ENCODE measurements at regions not wholly inside any gene's neighbourhood (a gene's known extent, or its start where the extent isn't known, plus 50 kb on each side); places are given as distances from the start of the nearest gene placed in this dataset.
A peak's percentile ranks its signal among the peaks of the same experiment; 100 is the strongest.

GRCh38 chr3:166837535-166837934 lies 542.6 kb downstream of the ZBBX start:
- intact Hi-C loops (cut with micrococcal nuclease; ENCODE audit: unreplicated experiment), result loop anchor here (5.0 kb wide), 2 partner anchors 195 to 515 kb away; no protein-coding TSS in a partner anchor
- no peaks in the 10 kb centered on the region for H3K36me3 ChIP-seq (replicated peaks in 1 of 2; ENCODE audit: control insufficient read depth in 1 of 2, insufficient read depth in 2 of 2, low read length in 2 of 2)
- peak; percentile 95 for ATAC-seq
- no peaks in the 10 kb centered on the region for H3K4me1 ChIP-seq (ENCODE audit: insufficient read depth, low read length)
- ChIA-PET POLR2A (no interaction called here), CTCF (ENCODE audit: low intra/inter-chr PET ratio, low total read pairs) (no interaction called here)
- peak; percentile 32 for DNase-seq (ENCODE audit: low spot score)
- FAIRE-seq, result peak; percentile 34
- H3K27me3 ChIP-seq (ENCODE audit: control insufficient read depth in 1 of 2, insufficient read depth in 2 of 2, low read length in 2 of 2), result no peaks in the 10 kb centered on the region
- no peaks in the 10 kb centered on the region for H3K9me3 ChIP-seq (ENCODE audit: low read length)
- H4K20me1 ChIP-seq (ENCODE audit: insufficient read depth, low read length), result no peaks in the 10 kb centered on the region
- H3K4me2 ChIP-seq (ENCODE audit: low read depth, low read length), result no peak overlapping the region
- no peak overlapping the region for H3K9ac ChIP-seq (ENCODE audit: insufficient read depth, low read depth, low read length)
- in situ Hi-C loops (cut with HindIII; ENCODE audit: extremely low pct_ligation_motif_present, low pct_unique_long_range_greater_than_20kb), result no loop called here
- 6% methylated on average over 4 of the region's 4 CpGs for WGBS (ENCODE audit: low lambda C conversion rate)
- H2AFZ ChIP-seq (ENCODE audit: low read length), result no peak overlapping the region
- H3K27ac ChIP-seq (ENCODE audit: extremely low read length, insufficient read depth, low read length), result no peak overlapping the region
- no peak overlapping the region for H3K4me3 ChIP-seq (replicated peaks in 1 of 3; ENCODE audit: insufficient read depth in 1 of 3, low read depth in 2 of 3, low read length in 3 of 3)
- BruUV-seq (replicated peaks), result no TSS peak
- H3K79me2 ChIP-seq (ENCODE audit: insufficient read depth, low read length), result no peaks in the 10 kb centered on the region
- TF ChIP-seq ZFP36 (IDR thresholded peaks at IDR 0.05; ENCODE audit: borderline replicate concordance, low read depth, low read length, partially characterized antibody) (no peak), U2AF2 (IDR thresholded peaks at IDR 0.05; ENCODE audit: low read depth, low read length) (no peak), ZKSCAN1 (IDR thresholded peaks at IDR 0.05; ENCODE audit: low read length) (no peak), ZNF564 (CRISPR knock-in tag; IDR thresholded peaks at IDR 0.05) (no peak), RXRA (CRISPR knock-in tag; IDR thresholded peaks at IDR 0.05) (no peak), MAF1 (CRISPR knock-in tag; IDR thresholded peaks at IDR 0.05; ENCODE audit: borderline replicate concordance) (no peak), JUNB (CRISPR knock-in tag; IDR thresholded peaks at IDR 0.05; ENCODE audit: borderline replicate concordance) (no peak), ZNF446 (CRISPR knock-in tag; IDR thresholded peaks at IDR 0.05) (no peak), CTCF (CRISPR knock-in tag; IDR thresholded peaks at IDR 0.05) (peak; percentile 61), STAG1 (CRISPR knock-in tag; IDR thresholded peaks at IDR 0.05) (peak; percentile 21; the same call in 1 of the 2 replicates), MIXL1 (CRISPR knock-in tag; IDR thresholded peaks at IDR 0.05) (no peak), KLF11 (CRISPR knock-in tag; IDR thresholded peaks at IDR 0.05) (no peak), KLF9 (CRISPR knock-in tag; IDR thresholded peaks at IDR 0.05; ENCODE audit: low read depth) (no peak), ZSCAN31 (CRISPR knock-in tag; IDR thresholded peaks at IDR 0.05; ENCODE audit: low read depth) (no peak), SMC3 (IDR thresholded peaks at IDR 0.05; ENCODE audit: low read length) (peak; percentile 28; the same call in 1 of the 2 replicates), ZNF777 (CRISPR knock-in tag; IDR thresholded peaks at IDR 0.05) (no peak)

All from HepG2 (cell line).